Heart left ventricle (tissue), 16 donors: ENCODE measurements at regions not wholly inside any gene's neighbourhood (a gene's known extent, or its start where the extent isn't known, plus 50 kb on each side); places are given as distances from the start of the nearest gene placed in this dataset.

Source experiments
- ATAC-seq, 4 donors: fragments of 200-7000 bp; cut with Tn5 transposase; one replicate each; pipeline ENCODE4 v1.9.1; 2020 to 2022; ENCODE audit warnings: moderate library complexity in 4 of 4, mild to moderate bottlenecking in 3 of 4, moderate number of reproducible peaks in 1 of 4
- DNase-seq, 5 donors: peaks; one replicate each; pipeline ENCODE4 v3.0.0-alpha.2; 2020
- H3K27ac ChIP-seq, 12 donors: fragments of 200-600 bp; sonication (generic) in 4 of 12; one replicate each; pipeline versions ENCODE4 v1.5.0 to v1.8.0; 2016 to 2022; ENCODE audit warnings: mild to moderate bottlenecking in 2 of 12
- H3K27me3 ChIP-seq, 9 donors: fragments of 200-600 bp; sonication (generic) in 2 of 9; one replicate each; pipeline versions ENCODE4 v1.5.1 to v1.8.0; 2016 to 2022; ENCODE audit warnings: mild to moderate bottlenecking in 3 of 9
- H3K36me3 ChIP-seq, 9 donors: fragments of 200-600 bp; sonication (generic) in 2 of 9; one replicate each; pipeline versions ENCODE4 v1.5.0 to v1.8.0; 2018 to 2022; ENCODE audit warnings: mild to moderate bottlenecking in 2 of 9
- H3K4me1 ChIP-seq, 12 donors: fragments of 200-600 bp; sonication (generic) in 4 of 12; one replicate each; pipeline versions ENCODE4 v1.5.0 to v1.8.0; 2016 to 2022; ENCODE audit warnings: mild to moderate bottlenecking in 3 of 12
- H3K4me3 ChIP-seq, 12 donors: fragments of 200-600 bp; sonication (generic) in 4 of 12; one replicate each; pipeline versions ENCODE4 v1.5.0 to v1.8.0; 2017 to 2022; ENCODE audit warnings: mild to moderate bottlenecking in 9 of 12, moderate library complexity in 4 of 12
- H3K9me3 ChIP-seq, 12 donors: fragments of 200-600 bp; sonication (generic) in 4 of 12; one replicate each; pipeline versions ENCODE4 v1.5.0 to v1.8.0; 2016 to 2022; ENCODE audit warnings: mild to moderate bottlenecking in 1 of 12
- POLR2A ChIP-seq, 2 donors: fragments of 450-650 bp; IDR thresholded peaks; one replicate each; pipeline ENCODE4 v1.6.1; 2017; ENCODE audit warnings: antibody characterized with exemption in 2 of 2, mild to moderate bottlenecking in 2 of 2, moderate library complexity in 2 of 2
- WGBS, 4 donors: extraction: QIAGEN DNeasy Blood & Tissue Kit in 2 of 4; methylation state at CpG; one replicate each; pipeline versions ENCODE4 v1.1.5 to v1.1.7; 2013 to 2018; 5-methylcytosine and 5-hydroxymethylcytosine counted together
- intact Hi-C, 10 donors: fragments of 100-400 bp; cut with DNase I; formaldehyde crosslinking; loops; one replicate each; pipeline versions ENCODE4 v1.11.1 to v1.14.2; 2022
- TF ChIP-seq, protein P1 (sequence below), 12 donors: fragments of 200-600 bp; sonication (generic) in 4 of 12; IDR thresholded peaks; one replicate each; pipeline versions ENCODE4 v1.5.0 to v1.8.0; 2018 to 2022; ENCODE audit warnings: antibody characterized with exemption in 12 of 12, mild to moderate bottlenecking in 5 of 12
- donor health status: ischemic (EF 13 %, LVEDD 7.1; RV severe dilation, severe dysfunction).
- donor health status: healthy with polysubstance abuse.
- donor health status: DM: no; HTN: yes; CAD: no.
- donor health status: DM: no; HTN: no; CAD: no.
- donor health status: ischemic (EF 25% LVEDD 6.9; RV normal size, moderate dysfunction).
- donor health status: ischemic (EF 25% LVEDD 5.7; RV mildly dilated, moderate dysfunction).
- donor health status: healthy.
- donor health status: DM: yes; HTN: yes; CAD: no.
- donor health status: ischemic (EF 35%, LVEDD 5.7; RV mildly dilated, moderate dysfunction).
- donor health status: nonischemic (EF 11% LVEDD 7.7; RV severe dilation, severe dysfunction).
- donor health status: DM: yes; HTN: yes; CAD: no.
- donor health status: PGD.
- donor health status: ischemic (EF 29% LVEDD 5.4; RV normal size, mild dysfunction).
- donor health status: nonischemic (EF 23%, LVEDD 6.1; RV moderate dilation, normal function).

DNA sequence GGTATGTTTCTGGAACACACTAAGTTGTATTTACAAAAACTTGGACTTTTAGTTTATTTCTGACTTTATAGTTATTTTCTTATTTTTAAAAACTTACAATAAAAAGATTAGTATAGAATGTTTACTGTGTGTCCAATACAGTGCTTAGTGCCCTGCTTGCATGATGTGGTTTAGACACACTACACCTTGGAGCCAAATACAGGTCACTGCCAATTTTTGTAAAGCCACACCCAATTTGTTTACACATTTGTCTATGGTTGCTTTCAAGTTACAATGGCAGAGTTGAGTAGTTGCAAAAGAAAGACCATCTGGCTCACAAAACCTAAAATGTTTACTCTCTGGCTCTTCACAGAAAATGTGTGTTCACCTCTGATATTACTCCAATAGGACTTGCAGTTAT is 807.1 kb downstream of the KCNJ2 start:
- Histone ChIP-seq H3K36me3 (no peaks in the 10 kb centered on the region), H3K27me3 (no peaks in the 10 kb centered on the region), H3K9me3 (peaks cover 0 to 4% (median 0%) of the 10 kb centered on the region in 12 donors), H3K4me3 (no peak overlapping the region), H3K4me1 (no peaks in the 10 kb centered on the region), H3K27ac (no peak overlapping the region)
- ATAC-seq = no peak
- intact Hi-C loops = loop anchor here in 1 of 10 donors (10.0 kb wide), 1 partner anchor 58 kb away; no protein-coding TSS in a partner anchor
- no peak for DNase-seq
- TF ChIP-seq POLR2A (IDR thresholded peaks at IDR 0.05) = no peak
- TF ChIP-seq, protein P1, sequence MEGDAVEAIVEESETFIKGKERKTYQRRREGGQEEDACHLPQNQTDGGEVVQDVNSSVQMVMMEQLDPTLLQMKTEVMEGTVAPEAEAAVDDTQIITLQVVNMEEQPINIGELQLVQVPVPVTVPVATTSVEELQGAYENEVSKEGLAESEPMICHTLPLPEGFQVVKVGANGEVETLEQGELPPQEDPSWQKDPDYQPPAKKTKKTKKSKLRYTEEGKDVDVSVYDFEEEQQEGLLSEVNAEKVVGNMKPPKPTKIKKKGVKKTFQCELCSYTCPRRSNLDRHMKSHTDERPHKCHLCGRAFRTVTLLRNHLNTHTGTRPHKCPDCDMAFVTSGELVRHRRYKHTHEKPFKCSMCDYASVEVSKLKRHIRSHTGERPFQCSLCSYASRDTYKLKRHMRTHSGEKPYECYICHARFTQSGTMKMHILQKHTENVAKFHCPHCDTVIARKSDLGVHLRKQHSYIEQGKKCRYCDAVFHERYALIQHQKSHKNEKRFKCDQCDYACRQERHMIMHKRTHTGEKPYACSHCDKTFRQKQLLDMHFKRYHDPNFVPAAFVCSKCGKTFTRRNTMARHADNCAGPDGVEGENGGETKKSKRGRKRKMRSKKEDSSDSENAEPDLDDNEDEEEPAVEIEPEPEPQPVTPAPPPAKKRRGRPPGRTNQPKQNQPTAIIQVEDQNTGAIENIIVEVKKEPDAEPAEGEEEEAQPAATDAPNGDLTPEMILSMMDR (IDR thresholded peaks at IDR 0.05) = no peak

DNA sequence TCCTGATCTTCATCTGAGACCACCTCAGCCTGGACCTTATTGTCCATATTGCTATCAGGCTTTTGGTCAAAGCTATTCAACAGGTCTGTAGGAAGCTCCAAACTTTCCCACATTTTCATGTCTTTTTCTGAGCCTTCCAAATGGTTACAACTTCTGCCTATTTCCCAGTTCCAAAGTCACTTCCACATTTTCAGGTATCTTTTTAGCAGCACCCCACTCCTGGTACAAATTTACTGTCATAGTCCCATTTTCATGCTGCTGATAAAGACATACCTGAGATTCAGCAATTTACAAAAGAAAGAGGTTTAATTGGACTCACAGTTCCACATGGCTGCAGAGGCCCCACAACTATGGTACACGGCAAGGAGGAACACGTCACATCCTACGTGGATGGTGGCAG is 815.5 kb downstream of the KCNJ2 start:
- intact Hi-C loops = no loop called here

DNA sequence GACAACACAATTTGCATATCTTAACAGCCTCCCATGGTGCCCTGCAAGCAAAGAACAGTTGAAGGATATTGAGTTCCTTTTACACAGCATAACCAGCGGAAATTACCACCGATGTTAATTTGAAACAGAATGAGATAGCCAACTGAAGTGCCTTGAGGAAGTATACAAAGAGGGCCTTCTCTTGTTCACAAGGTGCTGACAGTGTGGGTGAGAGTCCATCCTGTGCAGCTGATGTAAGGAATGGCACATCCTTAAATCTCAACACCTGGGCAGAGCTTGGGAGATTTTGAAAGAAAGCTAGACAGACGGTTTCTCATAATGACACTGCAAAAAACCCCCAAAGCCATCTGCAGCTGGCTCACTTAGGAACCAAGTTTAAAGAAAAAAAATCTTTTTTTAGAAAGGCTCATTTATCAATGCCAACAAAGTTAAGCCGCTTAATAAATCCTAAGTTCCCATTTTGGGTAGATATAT is 818.6 kb downstream of the KCNJ2 start:
- Histone ChIP-seq H3K4me1 (no peaks in the 10 kb centered on the region), H3K27ac (no peak overlapping the region), H3K9me3 (peaks cover 0 to 23% (median 11%) of the 10 kb centered on the region in 12 donors), H3K36me3 (no peaks in the 10 kb centered on the region), H3K27me3 (no peaks in the 10 kb centered on the region), H3K4me3 (no peak overlapping the region)
- 34 to 45% (median 41%) methylated on average over 4 of the region's 4 CpGs for WGBS, 4 donors
- intact Hi-C loops = no loop called here
- no peak for TF ChIP-seq POLR2A (IDR thresholded peaks at IDR 0.05)
- TF ChIP-seq, protein P1 (IDR thresholded peaks at IDR 0.05) = no peak
- no peak for DNase-seq
- ATAC-seq = peak in 1 of 4 donors; percentile 41

More for the DNA sequence above, 815.5 kb downstream of the KCNJ2 start:
- DNase-seq (no peak), ATAC-seq (no peak)
- Histone ChIP-seq H3K9me3 (peaks cover 0 to 18% (median 11%) of the 10 kb centered on the region in 12 donors), H3K4me1 (no peaks in the 10 kb centered on the region), H3K27me3 (no peaks in the 10 kb centered on the region), H3K36me3 (no peaks in the 10 kb centered on the region), H3K4me3 (no peak overlapping the region), H3K27ac (no peak overlapping the region)
- 87 to 97% (median 94%) methylated on average over 3 of the region's 3 CpGs for WGBS, 4 donors
- TF ChIP-seq, protein P1 (IDR thresholded peaks at IDR 0.05) = no peak
- no peak for TF ChIP-seq POLR2A (IDR thresholded peaks at IDR 0.05)

DNA sequence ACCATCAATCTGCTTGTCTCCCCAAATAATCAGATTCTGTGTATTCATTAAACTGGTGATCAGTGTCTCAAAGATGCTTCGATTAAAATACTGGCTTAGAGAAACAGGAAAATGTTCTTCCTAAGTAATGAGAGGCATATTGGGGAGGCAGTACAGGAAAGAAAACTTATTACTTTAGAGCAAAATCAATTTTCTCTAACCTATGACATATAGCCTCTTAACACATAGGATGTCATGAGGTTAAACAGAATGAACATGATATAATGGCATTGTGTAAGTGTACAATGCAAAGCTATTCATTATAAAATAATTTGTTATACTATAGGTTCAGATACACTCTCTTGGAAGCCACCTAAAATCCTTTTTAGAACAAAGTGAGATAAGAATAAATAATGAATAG is 819.3 kb downstream of the KCNJ2 start:
- H3K9me3 ChIP-seq = peaks cover 0 to 23% (median 11%) of the 10 kb centered on the region in 12 donors
- H3K27me3 ChIP-seq = no peaks in the 10 kb centered on the region
- DNase-seq (no peak), ATAC-seq (no peak)
- no peaks in the 10 kb centered on the region for H3K4me1 ChIP-seq
- intact Hi-C loops = no loop called here
- 79 to 89% (median 81%) methylated on average over 1 of the region's 1 CpG for WGBS, 4 donors
- H3K36me3 ChIP-seq = no peaks in the 10 kb centered on the region
- TF ChIP-seq POLR2A (IDR thresholded peaks at IDR 0.05) = no peak
- TF ChIP-seq, protein P1 (IDR thresholded peaks at IDR 0.05) = no peak
- H3K4me3 ChIP-seq = no peak overlapping the region
- no peak overlapping the region for H3K27ac ChIP-seq
